Hematopoietic multipotent progenitor cell treated with erythropoietin and hydrocortisone succinate and interleukin-3 and kit ligand, for 17 days (in vitro differentiated cells): ENCODE measurements at regions not wholly inside any gene's neighbourhood (a gene's known extent, or its start where the extent isn't known, plus 50 kb on each side); places are given as distances from the start of the nearest gene placed in this dataset.
"Not testable (repeated sequence)": the region's sequence is repeated elsewhere in the genome, so short reads cannot be mapped to it uniquely, and the experiment has no call there.

Experiments
- DNase-seq: peaks from one replicate; pipeline ENCODE4 v3.0.0-alpha.2; 2015; ENCODE audit warnings: low spot score

GRCh38 chr3:95272781-95273180 is 1209.9 kb downstream of the NSUN3 start:
- DNase-seq: no peak

GRCh38 chr3:95277613-95278012 is 1214.8 kb downstream of the NSUN3 start:
- DNase-seq: no peak

GRCh38 chr3:95280711-95281352 is 1218.0 kb downstream of the NSUN3 start:
- no peak for DNase-seq

- DNase-seq: no peak
Observed at GRCh38 chr3:95289295-95289694, 1226.4 kb downstream of the NSUN3 start.

- no peak for DNase-seq
Observed at GRCh38 chr3:95297581-95297980, 1234.7 kb downstream of the NSUN3 start.

DNA sequence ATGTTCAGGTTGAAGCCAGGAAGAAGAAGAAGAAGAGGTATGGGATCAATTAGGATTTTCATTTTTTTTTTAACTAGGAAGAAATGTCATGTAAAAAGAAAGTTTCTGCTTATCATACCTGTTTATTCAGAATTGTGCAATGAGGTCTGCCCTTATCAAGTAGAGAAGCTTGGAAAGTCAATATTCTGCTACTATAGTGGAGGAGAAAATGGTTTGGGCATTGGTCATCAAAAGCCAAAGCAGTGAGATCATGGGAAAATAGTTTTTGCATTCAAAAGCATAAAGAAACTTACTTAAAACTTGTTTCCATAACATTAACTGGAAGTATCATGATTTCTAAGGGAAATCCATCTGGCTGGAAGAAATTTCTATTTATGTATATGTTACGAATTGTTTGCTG is 1239.2 kb downstream of the NSUN3 start:
- DNase-seq: no peak

- no peak for DNase-seq
Observed at GRCh38 chr3:95310560-95310959, 1247.7 kb downstream of the NSUN3 start.

DNA sequence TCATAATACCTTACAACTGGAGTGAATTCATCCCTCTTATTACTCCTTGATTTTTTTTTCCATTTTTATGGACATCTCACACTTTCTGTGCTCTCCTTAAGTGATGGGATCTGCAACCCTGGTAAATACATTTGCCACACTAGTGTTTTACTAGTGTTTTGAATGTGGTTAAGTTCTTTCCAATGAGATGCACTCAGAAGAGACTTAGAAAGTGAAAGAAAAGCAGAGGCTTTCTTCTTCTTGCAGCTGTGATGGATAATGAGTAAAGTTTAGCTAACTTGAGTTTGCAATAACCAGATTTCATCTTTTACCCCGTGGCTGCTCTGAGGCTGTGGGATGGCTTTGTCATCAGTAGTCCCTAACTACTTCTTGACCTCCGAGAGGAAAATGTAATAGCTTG is 1248.4 kb downstream of the NSUN3 start:
- no peak for DNase-seq

DNA sequence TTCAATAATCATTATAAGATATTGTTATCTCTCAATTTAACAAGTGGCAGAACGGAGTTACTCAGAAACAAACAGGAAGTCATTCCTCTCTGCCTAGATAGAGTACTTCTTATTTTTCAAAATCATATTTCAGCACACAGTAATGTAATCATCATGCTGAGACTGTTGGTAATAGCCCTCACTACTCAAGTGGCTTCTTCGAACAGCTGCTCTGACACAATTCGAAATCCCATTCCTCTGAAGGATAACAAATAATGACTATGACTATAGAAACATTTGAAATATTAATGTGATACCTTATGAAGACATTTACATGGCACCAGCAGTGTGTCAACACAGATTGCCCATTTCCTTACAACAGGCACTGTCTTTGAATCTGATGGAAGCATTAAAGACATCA is 1249.8 kb downstream of the NSUN3 start:
- DNase-seq: no peak

GRCh38 chr3:95319921-95320494 is 1257.1 kb downstream of the NSUN3 start:
- DNase-seq: no peak

GRCh38 chr3:95327478-95327877 is 1264.6 kb downstream of the NSUN3 start:
- no peak for DNase-seq

- no peak for DNase-seq
Observed at GRCh38 chr3:95333826-95334225, 1271.0 kb downstream of the NSUN3 start.

- DNase-seq: no peak
Observed at GRCh38 chr3:95334461-95334860, 1271.6 kb downstream of the NSUN3 start.

DNA sequence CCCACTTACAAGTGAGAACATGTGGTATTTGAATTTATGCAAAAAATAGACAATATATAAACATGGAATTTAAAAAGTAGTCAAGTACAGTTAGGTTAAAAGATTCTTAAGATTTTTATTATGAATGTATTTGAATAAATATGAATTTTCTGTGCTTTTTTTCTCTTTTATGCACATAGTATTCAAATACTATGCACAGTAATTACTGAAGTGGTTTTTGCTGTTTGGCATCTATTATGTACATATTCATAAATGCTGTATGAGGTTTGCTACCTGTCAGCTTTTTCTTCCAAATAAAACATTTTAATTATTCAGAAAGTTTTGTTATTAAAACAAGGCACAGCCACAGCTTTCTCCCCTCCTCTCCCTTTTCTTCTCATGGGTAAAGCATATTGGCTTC is 1272.7 kb downstream of the NSUN3 start:
- DNase-seq: no peak

- no peak for DNase-seq
Observed at GRCh38 chr3:95338446-95338845, 1275.6 kb downstream of the NSUN3 start.

- DNase-seq: no peak
Observed at GRCh38 chr3:95341314-95341713, 1278.5 kb downstream of the NSUN3 start.

- no peak for DNase-seq
Observed at GRCh38 chr3:95343228-95343627, 1280.4 kb downstream of the NSUN3 start.

DNA sequence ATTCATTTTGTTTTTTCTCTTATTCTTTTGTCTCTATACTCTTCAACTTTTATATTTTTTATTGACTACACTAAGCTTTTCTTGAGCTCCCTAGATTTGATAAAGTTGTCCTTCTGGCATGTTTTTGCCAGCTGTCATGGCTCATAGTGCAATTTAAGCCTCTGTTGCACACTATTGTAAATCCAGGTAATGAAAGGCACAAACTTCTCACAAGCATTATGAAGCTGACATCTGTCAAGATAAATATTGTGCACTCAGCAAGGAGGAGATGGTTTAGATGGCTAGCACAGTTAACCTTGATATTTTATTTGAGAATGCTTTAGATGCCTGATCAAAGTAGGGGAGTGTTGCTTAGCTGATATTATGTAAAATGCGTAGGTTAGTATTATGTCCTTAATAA is 1280.9 kb downstream of the NSUN3 start:
- no peak for DNase-seq

GRCh38 chr3:95347936-95348335 is 1285.1 kb downstream of the NSUN3 start:
- not testable (repeated sequence) for DNase-seq

DNA sequence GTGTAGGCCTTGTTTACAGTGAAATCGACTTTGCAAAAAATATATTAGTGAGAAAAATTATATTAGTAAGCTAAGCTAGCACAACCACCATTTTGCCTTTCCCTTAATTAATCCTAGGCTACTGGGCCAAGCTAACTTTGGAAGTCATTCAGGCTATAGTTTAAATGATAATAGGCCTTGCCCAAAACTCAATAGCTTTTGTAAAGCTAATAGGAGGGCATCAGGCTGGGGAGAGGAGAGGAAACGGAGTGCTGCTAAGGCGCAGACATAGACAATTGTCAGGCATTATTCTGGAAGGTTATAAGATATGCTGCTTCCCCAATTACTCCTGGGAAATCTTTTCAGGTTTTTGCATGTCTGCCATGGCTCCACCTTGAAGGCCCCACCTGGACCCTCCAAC is 1286.0 kb downstream of the NSUN3 start:
- no peak for DNase-seq

- no peak for DNase-seq
Observed at GRCh38 chr3:95350049-95350448, 1287.2 kb downstream of the NSUN3 start.

GRCh38 chr3:95351158-95351557 is 1288.3 kb downstream of the NSUN3 start:
- no peak for DNase-seq

DNA sequence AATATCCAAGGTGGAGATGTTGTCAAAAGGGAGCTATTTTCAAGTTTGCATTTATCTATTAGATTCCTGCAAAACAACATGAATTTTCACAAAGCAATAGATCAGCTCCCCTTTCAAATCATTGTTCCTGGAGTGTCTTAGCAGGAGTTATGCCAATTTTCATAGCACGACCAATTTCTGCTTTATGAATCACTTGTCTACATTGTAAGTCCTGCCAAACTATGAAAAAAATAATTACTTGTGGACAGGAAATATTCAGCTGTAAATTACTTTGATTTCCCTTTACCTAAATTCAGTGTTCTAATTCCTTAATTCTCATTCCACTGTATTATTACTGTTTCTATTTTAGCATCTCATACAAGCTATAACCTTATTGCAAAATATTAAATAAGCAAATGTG is 1289.6 kb downstream of the NSUN3 start:
- no peak for DNase-seq

DNA sequence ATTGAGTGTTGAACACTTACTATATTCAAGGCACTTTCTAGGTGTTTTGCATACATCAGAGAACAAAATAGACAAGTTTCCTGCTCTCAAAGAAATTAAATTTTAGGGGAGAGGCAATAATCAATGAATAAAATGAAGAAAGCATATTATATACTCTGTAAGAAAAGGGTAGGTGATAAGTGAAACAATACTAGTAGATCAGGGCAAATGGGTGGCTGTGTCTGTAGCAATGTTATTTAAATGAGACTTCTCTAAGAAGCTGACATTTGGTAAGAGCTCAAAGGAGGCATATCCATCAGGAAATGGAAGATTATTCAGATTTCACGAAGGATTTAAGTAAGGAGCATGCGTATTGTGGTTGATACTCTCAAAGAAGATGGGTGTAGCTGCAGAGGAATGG is 1291.6 kb downstream of the NSUN3 start:
- DNase-seq: no peak
